ENCODE measurements at regions not wholly inside any gene's neighbourhood (a gene's known extent, or its start where the extent isn't known, plus 50 kb on each side); places are given as distances from the start of the nearest gene placed in this dataset.
"Not testable (repeated sequence)": the region's sequence is repeated elsewhere in the genome, so short reads cannot be mapped to it uniquely, and the experiment has no call there.

DNA sequence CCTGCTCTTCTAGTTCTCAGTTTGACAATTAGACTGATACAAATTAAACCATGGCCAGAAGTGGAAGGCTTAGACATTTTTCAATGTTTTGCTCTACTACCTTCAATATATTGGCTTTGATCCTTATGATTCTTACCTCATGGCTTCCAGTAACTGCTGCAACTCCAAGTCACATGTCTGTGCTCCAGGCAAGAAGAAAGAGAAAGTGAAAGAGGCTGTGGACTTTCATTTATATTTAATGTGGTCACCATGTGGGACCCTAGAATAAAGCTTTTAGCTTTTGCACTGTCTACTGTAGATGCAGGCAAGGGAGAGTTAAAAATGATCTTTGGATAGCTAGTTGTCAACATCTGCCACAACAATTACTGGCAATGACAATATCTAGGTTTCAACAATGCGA is 214.3 kb upstream of the PDE3A start:
- no peak for ATAC-seq

DNA sequence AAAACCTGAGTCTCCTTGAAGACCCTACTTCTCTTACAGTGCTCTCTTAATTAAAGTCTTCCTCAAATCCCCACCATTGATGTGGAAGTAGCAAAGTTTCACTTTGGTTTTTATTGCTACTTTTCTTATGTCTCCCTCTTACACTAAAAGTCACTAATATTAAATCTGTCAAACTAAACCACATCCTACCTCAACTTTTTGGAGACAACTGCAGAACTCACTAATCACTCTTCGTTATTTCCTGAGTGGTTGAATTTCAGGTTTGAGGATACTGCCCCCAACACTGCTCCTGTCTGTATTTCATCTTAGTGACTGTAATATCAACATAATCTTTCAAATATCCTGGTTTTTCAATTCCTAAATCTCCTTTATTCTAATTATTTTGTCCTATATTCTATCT is 213.0 kb upstream of the PDE3A start:
- no peak for ATAC-seq
- TF ChIP-seq ZNF8 (CRISPR knock-in tag; IDR thresholded peaks at IDR 0.05) (no peak), CSDC2 (CRISPR knock-in tag; IDR thresholded peaks at IDR 0.05) (no peak), ISL1 (CRISPR knock-in tag; IDR thresholded peaks at IDR 0.05) (no peak), ESRRG (CRISPR knock-in tag; IDR thresholded peaks at IDR 0.05) (no peak)
- TF ChIP-seq, protein P1, sequence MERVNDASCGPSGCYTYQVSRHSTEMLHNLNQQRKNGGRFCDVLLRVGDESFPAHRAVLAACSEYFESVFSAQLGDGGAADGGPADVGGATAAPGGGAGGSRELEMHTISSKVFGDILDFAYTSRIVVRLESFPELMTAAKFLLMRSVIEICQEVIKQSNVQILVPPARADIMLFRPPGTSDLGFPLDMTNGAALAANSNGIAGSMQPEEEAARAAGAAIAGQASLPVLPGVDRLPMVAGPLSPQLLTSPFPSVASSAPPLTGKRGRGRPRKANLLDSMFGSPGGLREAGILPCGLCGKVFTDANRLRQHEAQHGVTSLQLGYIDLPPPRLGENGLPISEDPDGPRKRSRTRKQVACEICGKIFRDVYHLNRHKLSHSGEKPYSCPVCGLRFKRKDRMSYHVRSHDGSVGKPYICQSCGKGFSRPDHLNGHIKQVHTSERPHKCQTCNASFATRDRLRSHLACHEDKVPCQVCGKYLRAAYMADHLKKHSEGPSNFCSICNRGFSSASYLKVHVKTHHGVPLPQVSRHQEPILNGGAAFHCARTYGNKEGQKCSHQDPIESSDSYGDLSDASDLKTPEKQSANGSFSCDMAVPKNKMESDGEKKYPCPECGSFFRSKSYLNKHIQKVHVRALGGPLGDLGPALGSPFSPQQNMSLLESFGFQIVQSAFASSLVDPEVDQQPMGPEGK (CRISPR knock-in tag; IDR thresholded peaks at IDR 0.05; ENCODE audit: borderline replicate concordance) = no peak

More for the DNA sequence above, 214.3 kb upstream of the PDE3A start:
- no peak for TF ChIP-seq ZNF8 (CRISPR knock-in tag; IDR thresholded peaks at IDR 0.05)
- TF ChIP-seq ZC3H10 (CRISPR knock-in tag; IDR thresholded peaks at IDR 0.05) = no peak
- no peak for TF ChIP-seq ZFP3 (CRISPR knock-in tag; IDR thresholded peaks at IDR 0.05)
- no peak for TF ChIP-seq GLIS3 (CRISPR knock-in tag; IDR thresholded peaks at IDR 0.05)
- TF ChIP-seq PPARA (CRISPR knock-in tag; IDR thresholded peaks at IDR 0.05; ENCODE audit: borderline replicate concordance) = no peak
- no peak for TF ChIP-seq OSR1 (CRISPR knock-in tag; IDR thresholded peaks at IDR 0.05)
- TF ChIP-seq ZFP30 (CRISPR knock-in tag; IDR thresholded peaks at IDR 0.05) = no peak
- TF ChIP-seq BACH2 (CRISPR knock-in tag; IDR thresholded peaks at IDR 0.05; ENCODE audit: borderline replicate concordance) = no peak
- TF ChIP-seq, protein P1 (CRISPR knock-in tag; IDR thresholded peaks at IDR 0.05; ENCODE audit: borderline replicate concordance) = no peak
- TF ChIP-seq ZNF70 (CRISPR knock-in tag; IDR thresholded peaks at IDR 0.05) = no peak
- TF ChIP-seq ARNTL (CRISPR knock-in tag; IDR thresholded peaks at IDR 0.05; ENCODE audit: borderline replicate concordance, low read depth) = no peak
- TF ChIP-seq, protein P2, sequence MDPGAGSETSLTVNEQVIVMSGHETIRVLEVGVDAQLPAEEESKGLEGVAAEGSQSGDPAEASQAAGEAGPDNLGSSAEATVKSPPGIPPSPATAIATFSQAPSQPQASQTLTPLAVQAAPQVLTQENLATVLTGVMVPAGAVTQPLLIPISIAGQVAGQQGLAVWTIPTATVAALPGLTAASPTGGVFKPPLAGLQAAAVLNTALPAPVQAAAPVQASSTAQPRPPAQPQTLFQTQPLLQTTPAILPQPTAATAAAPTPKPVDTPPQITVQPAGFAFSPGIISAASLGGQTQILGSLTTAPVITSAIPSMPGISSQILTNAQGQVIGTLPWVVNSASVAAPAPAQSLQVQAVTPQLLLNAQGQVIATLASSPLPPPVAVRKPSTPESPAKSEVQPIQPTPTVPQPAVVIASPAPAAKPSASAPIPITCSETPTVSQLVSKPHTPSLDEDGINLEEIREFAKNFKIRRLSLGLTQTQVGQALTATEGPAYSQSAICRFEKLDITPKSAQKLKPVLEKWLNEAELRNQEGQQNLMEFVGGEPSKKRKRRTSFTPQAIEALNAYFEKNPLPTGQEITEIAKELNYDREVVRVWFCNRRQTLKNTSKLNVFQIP (CRISPR knock-in tag; IDR thresholded peaks at IDR 0.05; ENCODE audit: borderline replicate concordance, low read depth) = no peak
- TF ChIP-seq ESRRG (CRISPR knock-in tag; IDR thresholded peaks at IDR 0.05) = no peak

DNA sequence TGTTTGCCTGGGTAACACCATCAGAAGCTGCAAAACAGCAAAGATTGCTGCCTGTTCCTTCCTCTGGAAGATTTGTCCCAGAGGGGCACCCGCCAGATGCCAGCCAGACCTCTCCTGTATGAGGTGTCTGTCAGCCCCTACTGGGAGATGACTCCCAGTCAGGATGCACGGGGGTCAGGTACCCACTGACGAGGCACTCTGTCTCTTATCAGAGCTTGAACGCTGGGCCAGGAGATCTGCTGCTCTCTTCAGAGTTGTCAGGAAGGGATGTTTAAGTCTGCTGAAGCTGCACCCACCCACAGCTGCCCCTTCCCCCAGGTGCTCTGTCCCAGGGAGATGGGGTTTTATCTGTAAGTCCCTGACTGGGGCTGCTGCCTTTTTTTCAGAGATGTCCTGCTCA is 207.4 kb upstream of the PDE3A start:
- ATAC-seq = not testable (repeated sequence)

DNA sequence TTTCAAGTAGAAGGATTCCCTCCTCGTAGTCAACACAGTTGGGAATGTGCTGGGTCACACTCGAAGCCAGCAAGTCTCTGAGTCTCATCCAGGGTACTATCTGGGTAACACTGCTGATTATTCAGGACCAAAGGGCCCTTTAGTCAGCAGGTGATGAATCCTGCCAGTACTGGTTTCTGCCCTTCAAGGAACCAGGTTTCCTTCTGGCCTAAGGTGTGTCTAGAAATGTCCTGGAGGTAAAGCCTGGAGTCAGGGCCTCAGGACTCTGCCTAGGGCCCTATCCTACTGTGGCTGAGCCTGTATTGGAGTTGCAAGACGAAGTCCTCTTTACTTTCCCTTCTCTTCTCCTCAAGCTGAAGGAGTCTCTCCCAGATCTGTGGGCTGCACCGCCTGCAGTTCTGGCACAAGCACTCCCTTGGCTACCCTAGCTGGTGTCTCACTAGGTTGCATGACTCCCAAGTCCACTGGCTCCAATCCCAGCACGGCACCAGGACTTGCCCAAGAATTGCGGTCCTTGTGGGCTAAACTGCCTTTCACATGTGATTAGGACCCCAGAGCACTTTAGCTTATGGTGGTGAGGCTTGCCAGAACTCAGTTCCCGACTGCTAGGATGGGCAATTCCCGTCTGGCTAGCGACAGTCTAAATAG is 193.7 kb upstream of the PDE3A start:
- no peak for ATAC-seq
- TF ChIP-seq ISL1 (CRISPR knock-in tag; IDR thresholded peaks at IDR 0.05) (no peak), ZC3H10 (CRISPR knock-in tag; IDR thresholded peaks at IDR 0.05) (no peak), RARB (CRISPR knock-in tag; IDR thresholded peaks at IDR 0.05) (no peak), ZNF8 (CRISPR knock-in tag; IDR thresholded peaks at IDR 0.05) (no peak), SNAI2 (CRISPR knock-in tag; IDR thresholded peaks at IDR 0.05) (no peak), ZNF565 (CRISPR knock-in tag; conservative IDR thresholded peaks at IDR 0.05; ENCODE audit: low read depth) (no peak), ZNF70 (CRISPR knock-in tag; IDR thresholded peaks at IDR 0.05) (no peak), TCF4 (CRISPR knock-in tag; IDR thresholded peaks at IDR 0.05; ENCODE audit: borderline replicate concordance) (no peak), GLIS3 (CRISPR knock-in tag; IDR thresholded peaks at IDR 0.05) (no peak), ESRRG (CRISPR knock-in tag; IDR thresholded peaks at IDR 0.05) (no peak), ZFP3 (CRISPR knock-in tag; IDR thresholded peaks at IDR 0.05) (no peak), PPARA (CRISPR knock-in tag; IDR thresholded peaks at IDR 0.05; ENCODE audit: borderline replicate concordance) (no peak), OSR1 (CRISPR knock-in tag; IDR thresholded peaks at IDR 0.05) (no peak), BACH2 (CRISPR knock-in tag; IDR thresholded peaks at IDR 0.05; ENCODE audit: borderline replicate concordance) (no peak), CSDC2 (CRISPR knock-in tag; IDR thresholded peaks at IDR 0.05) (no peak), ZFP30 (CRISPR knock-in tag; IDR thresholded peaks at IDR 0.05) (no peak)
- TF ChIP-seq, protein P3, sequence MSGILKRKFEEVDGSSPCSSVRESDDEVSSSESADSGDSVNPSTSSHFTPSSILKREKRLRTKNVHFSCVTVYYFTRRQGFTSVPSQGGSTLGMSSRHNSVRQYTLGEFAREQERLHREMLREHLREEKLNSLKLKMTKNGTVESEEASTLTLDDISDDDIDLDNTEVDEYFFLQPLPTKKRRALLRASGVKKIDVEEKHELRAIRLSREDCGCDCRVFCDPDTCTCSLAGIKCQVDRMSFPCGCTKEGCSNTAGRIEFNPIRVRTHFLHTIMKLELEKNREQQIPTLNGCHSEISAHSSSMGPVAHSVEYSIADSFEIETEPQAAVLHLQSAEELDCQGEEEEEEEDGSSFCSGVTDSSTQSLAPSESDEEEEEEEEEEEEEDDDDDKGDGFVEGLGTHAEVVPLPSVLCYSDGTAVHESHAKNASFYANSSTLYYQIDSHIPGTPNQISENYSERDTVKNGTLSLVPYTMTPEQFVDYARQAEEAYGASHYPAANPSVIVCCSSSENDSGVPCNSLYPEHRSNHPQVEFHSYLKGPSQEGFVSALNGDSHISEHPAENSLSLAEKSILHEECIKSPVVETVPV (CRISPR knock-in tag; IDR thresholded peaks at IDR 0.05) = no peak
- TF ChIP-seq, protein P1 (CRISPR knock-in tag; IDR thresholded peaks at IDR 0.05; ENCODE audit: borderline replicate concordance) = no peak
- TF ChIP-seq, protein P4, sequence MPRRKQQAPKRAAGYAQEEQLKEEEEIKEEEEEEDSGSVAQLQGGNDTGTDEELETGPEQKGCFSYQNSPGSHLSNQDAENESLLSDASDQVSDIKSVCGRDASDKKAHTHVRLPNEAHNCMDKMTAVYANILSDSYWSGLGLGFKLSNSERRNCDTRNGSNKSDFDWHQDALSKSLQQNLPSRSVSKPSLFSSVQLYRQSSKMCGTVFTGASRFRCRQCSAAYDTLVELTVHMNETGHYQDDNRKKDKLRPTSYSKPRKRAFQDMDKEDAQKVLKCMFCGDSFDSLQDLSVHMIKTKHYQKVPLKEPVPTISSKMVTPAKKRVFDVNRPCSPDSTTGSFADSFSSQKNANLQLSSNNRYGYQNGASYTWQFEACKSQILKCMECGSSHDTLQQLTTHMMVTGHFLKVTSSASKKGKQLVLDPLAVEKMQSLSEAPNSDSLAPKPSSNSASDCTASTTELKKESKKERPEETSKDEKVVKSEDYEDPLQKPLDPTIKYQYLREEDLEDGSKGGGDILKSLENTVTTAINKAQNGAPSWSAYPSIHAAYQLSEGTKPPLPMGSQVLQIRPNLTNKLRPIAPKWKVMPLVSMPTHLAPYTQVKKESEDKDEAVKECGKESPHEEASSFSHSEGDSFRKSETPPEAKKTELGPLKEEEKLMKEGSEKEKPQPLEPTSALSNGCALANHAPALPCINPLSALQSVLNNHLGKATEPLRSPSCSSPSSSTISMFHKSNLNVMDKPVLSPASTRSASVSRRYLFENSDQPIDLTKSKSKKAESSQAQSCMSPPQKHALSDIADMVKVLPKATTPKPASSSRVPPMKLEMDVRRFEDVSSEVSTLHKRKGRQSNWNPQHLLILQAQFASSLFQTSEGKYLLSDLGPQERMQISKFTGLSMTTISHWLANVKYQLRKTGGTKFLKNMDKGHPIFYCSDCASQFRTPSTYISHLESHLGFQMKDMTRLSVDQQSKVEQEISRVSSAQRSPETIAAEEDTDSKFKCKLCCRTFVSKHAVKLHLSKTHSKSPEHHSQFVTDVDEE (CRISPR knock-in tag; IDR thresholded peaks at IDR 0.05) = no peak
- TF ChIP-seq, protein P5, sequence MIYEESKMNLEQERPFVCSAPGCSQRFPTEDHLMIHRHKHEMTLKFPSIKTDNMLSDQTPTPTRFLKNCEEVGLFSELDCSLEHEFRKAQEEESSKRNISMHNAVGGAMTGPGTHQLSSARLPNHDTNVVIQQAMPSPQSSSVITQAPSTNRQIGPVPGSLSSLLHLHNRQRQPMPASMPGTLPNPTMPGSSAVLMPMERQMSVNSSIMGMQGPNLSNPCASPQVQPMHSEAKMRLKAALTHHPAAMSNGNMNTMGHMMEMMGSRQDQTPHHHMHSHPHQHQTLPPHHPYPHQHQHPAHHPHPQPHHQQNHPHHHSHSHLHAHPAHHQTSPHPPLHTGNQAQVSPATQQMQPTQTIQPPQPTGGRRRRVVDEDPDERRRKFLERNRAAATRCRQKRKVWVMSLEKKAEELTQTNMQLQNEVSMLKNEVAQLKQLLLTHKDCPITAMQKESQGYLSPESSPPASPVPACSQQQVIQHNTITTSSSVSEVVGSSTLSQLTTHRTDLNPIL (CRISPR knock-in tag; IDR thresholded peaks at IDR 0.05; ENCODE audit: low read depth) = no peak

Measured in SK-N-SH treated with all-trans-retinoic acid at 6 μM for 48 hours (cell line).